ENCODE measurements at regions not wholly inside any gene's neighbourhood (a gene's known extent, or its start where the extent isn't known, plus 50 kb on each side); places are given as distances from the start of the nearest gene placed in this dataset.

DNA sequence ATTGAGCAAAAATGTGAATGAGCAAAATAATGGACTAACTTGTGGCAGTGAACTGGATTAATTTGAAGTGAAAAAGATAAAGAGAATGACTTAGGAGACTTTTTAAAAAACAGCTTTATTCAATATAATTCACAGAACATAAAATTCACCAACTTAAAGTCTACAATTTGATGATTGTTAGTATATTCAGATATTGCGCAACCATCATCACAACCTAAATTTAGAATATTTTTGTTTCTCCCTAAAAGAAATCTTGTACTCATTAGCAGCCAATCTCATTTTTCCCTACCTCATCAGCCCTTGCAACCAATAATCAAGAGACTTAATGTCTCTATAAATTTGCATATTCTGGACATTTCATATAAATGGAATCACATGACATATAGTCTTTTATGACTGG is 496.5 kb downstream of the IGSF11 start:
- H2BK15ac ChIP-seq (ENCODE audit: low read length), result no peak overlapping the region
- no peak for FAIRE-seq
- CTCF ChIA-PET (ENCODE audit: partially characterized antibody), result interaction anchor here (1.3 kb wide), 1 partner anchor 10 kb away, joined by 3 read pairs; no protein-coding TSS in a partner anchor

More for the DNA sequence above, 496.5 kb downstream of the IGSF11 start:
- TF ChIP-seq, protein P1, sequence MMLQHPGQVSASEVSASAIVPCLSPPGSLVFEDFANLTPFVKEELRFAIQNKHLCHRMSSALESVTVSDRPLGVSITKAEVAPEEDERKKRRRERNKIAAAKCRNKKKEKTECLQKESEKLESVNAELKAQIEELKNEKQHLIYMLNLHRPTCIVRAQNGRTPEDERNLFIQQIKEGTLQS (IDR thresholded peaks at IDR 0.05; ENCODE audit: insufficient read depth, low read depth, low read length), result no peak
- TF ChIP-seq CEBPB (IDR thresholded peaks at IDR 0.05; ENCODE audit: low read depth, low read length), result peak; percentile 98
- POLR2A ChIA-PET (ENCODE audit: partially characterized antibody), result no interaction called here
- H2BK20ac ChIP-seq (ENCODE audit: low read length), result no peak overlapping the region
- no peaks in the 10 kb centered on the region for H3K36me3 ChIP-seq (ENCODE audit: control insufficient read depth in 2 of 4, insufficient read depth in 4 of 4, low read length in 3 of 4)
- H3K18ac ChIP-seq (ENCODE audit: extremely low read depth, low read length), result no peak overlapping the region
- H3K4ac ChIP-seq (replicated peaks; ENCODE audit: insufficient read length, low read depth, low read length), result no peak overlapping the region
- H3K27ac ChIP-seq (ENCODE audit: low read depth, low read length), result no peak overlapping the region
- no peak overlapping the region for H3K4me3 ChIP-seq (ENCODE audit: extremely low read depth in 1 of 4, insufficient read depth in 2 of 4, low read depth in 3 of 4, low read length in 4 of 4)
- no peaks in the 10 kb centered on the region for H3K23me2 ChIP-seq (ENCODE audit: low read depth, low read length)
- no peak overlapping the region for H2BK12ac ChIP-seq (ENCODE audit: low read depth, low read length)
- no peak overlapping the region for H2BK5ac ChIP-seq (ENCODE audit: low read depth, low read length)
- H3K4me2 ChIP-seq (ENCODE audit: insufficient read depth in 1 of 2, low read depth in 2 of 2, low read length in 2 of 2), result no peak overlapping the region
- no peak overlapping the region for H2AK5ac ChIP-seq (ENCODE audit: low read depth, low read length)
- no peak overlapping the region for H4K8ac ChIP-seq (ENCODE audit: extremely low read depth, insufficient read depth, low read length)
- H3K14ac ChIP-seq (ENCODE audit: insufficient read length), result no peak overlapping the region
- H2BK120ac ChIP-seq (replicated peaks; ENCODE audit: low read depth, low read length), result no peak overlapping the region
- H3K23ac ChIP-seq (ENCODE audit: insufficient read length), result no peak overlapping the region
- no peak overlapping the region for H4K91ac ChIP-seq (replicated peaks; ENCODE audit: insufficient read length, low read length)
- no peak overlapping the region for H3K56ac ChIP-seq (replicated peaks; ENCODE audit: insufficient read length, low read depth, low read length)
- H3K27me3 ChIP-seq (replicated peaks in 1 of 4; ENCODE audit: control insufficient read depth in 3 of 4, extremely low read depth in 1 of 4, insufficient read depth in 3 of 4, low read length in 3 of 4), result no peaks in the 10 kb centered on the region
- no peak for DNase-seq (ENCODE audit: low read depth in 1 of 2, low spot score in 2 of 2)
- no peaks in the 10 kb centered on the region for H3K9me3 ChIP-seq (ENCODE audit: insufficient read depth in 2 of 2, low read depth in 1 of 2, low read length in 1 of 2)
- no peaks in the 10 kb centered on the region for H3K4me1 ChIP-seq (replicated peaks in 1 of 4; ENCODE audit: control insufficient read depth in 3 of 4, insufficient read depth in 4 of 4, low read length in 3 of 4)
- no peaks in the 10 kb centered on the region for H3K79me2 ChIP-seq (ENCODE audit: control insufficient read depth in 1 of 2, insufficient read depth in 2 of 2, low read length in 2 of 2)
- no peaks in the 10 kb centered on the region for H3K79me1 ChIP-seq (ENCODE audit: low read depth, low read length)
- H4K5ac ChIP-seq (ENCODE audit: insufficient read length, low read depth, low read length), result no peak overlapping the region
- 95% methylated on average over 1 of the region's 1 CpG; no CpG with 5 or more reads in 1 of the 2 experiments for WGBS, 2 experiments (ENCODE audit: extremely low coverage in 1 of 2, insufficient coverage in 1 of 2, insufficient read length in 1 of 2, insufficient replicate concordance in 2 of 2, low coverage in 1 of 2, low lambda C conversion rate in 2 of 2, missing lambda C conversion rate in 1 of 2)
- no peak overlapping the region for H3K9ac ChIP-seq (replicated peaks in 1 of 4; ENCODE audit: extremely low read depth in 1 of 4, low read depth in 3 of 4, low read length in 3 of 4)
- no peaks in the 10 kb centered on the region for H4K20me1 ChIP-seq (replicated peaks in 1 of 2; ENCODE audit: control insufficient read depth in 1 of 2, insufficient read depth in 2 of 2, low read length in 2 of 2)
- H2AFZ ChIP-seq (ENCODE audit: low read length), result no peak overlapping the region
